Keratinocyte (primary cell): ENCODE measurements at regions not wholly inside any gene's neighbourhood (a gene's known extent, or its start where the extent isn't known, plus 50 kb on each side); places are given as distances from the start of the nearest gene placed in this dataset.

Experiments
- DNase-seq: peaks from one replicate; pipeline ENCODE4 v3.0.0-alpha.2; 2011; ENCODE audit warnings: low read depth, missing footprints, low spot score
- FAIRE-seq: peaks from 2 replicates; lab custom pipeline; 2011; peaks lifted over from hg19 to GRCh38; lab: Jason Lieb, UNC
- H2AFZ ChIP-seq: 2 replicates; pipeline ENCODE4 v1.6.0; 2012; ENCODE audit warnings: low read length, control low read depth, inconsistent platforms; ENCODE audit not compliant: control insufficient read depth
- H3K27ac ChIP-seq: 2 replicates; pipeline ENCODE4 v1.5.1; 2011; ENCODE audit warnings: low read length; ENCODE audit not compliant: control insufficient read depth, insufficient read depth
- H3K27me3 ChIP-seq: 3 replicates; pipeline ENCODE4 v1.6.0; 2011; ENCODE audit warnings: low read length; ENCODE audit not compliant: control insufficient read depth, insufficient read depth; ENCODE audit errors: extremely low read depth
- H3K36me3 ChIP-seq, 2 experiments: 2 replicates in 1 of 2; 3 replicates in 1 of 2; pipeline ENCODE4 v1.5.1; 2011; ENCODE audit warnings: low read length in 2 of 2, mild to moderate bottlenecking in 1 of 2; ENCODE audit not compliant: control insufficient read depth in 2 of 2, insufficient read depth in 2 of 2; ENCODE audit errors: extremely low read depth in 1 of 2
- H3K4me1 ChIP-seq: 3 replicates; pipeline ENCODE4 v1.5.1; 2011; ENCODE audit warnings: low read length; ENCODE audit not compliant: control insufficient read depth, insufficient read depth; ENCODE audit errors: extremely low read depth
- H3K4me2 ChIP-seq: 3 replicates; pipeline ENCODE4 v1.6.0; 2011; ENCODE audit warnings: low read depth, low read length; ENCODE audit not compliant: control insufficient read depth, insufficient read depth; ENCODE audit errors: extremely low read depth
- H3K4me3 ChIP-seq, 3 experiments: fragments of 200-600 bp in 1 of 3; sonication (generic) in 1 of 3; 2 replicates in 2 of 3; 3 replicates in 1 of 3; pipeline ENCODE4 v1.5.1; 2011 to 2016; ENCODE audit warnings: low read length in 3 of 3, mild to moderate bottlenecking in 3 of 3, control low read depth in 2 of 3, inconsistent platforms in 1 of 3, low read depth in 1 of 3, mixed read lengths in 1 of 3, mixed run types in 1 of 3, moderate library complexity in 1 of 3; ENCODE audit not compliant: control insufficient read depth in 2 of 3, insufficient read depth in 2 of 3; ENCODE audit errors: extremely low read depth in 1 of 3
- H3K79me2 ChIP-seq: 2 replicates; pipeline ENCODE4 v1.6.0; 2012; ENCODE audit warnings: low read length; ENCODE audit not compliant: control insufficient read depth, insufficient read depth
- H3K9ac ChIP-seq: 3 replicates; pipeline ENCODE4 v1.6.0; 2011; ENCODE audit warnings: low read length; ENCODE audit not compliant: control insufficient read depth, insufficient read depth; ENCODE audit errors: extremely low read depth
- H3K9me1 ChIP-seq: 3 replicates; pipeline ENCODE4 v1.6.0; 2011; ENCODE audit warnings: low read length; ENCODE audit not compliant: control insufficient read depth, insufficient read depth; ENCODE audit errors: extremely low read depth
- H3K9me3 ChIP-seq: 2 replicates; pipeline ENCODE4 v1.5.1; 2012; ENCODE audit warnings: low read depth, low read length; ENCODE audit not compliant: control insufficient read depth
- H4K20me1 ChIP-seq: 3 replicates; pipeline ENCODE4 v1.6.0; 2011; ENCODE audit warnings: low read length; ENCODE audit not compliant: control insufficient read depth, insufficient read depth; ENCODE audit errors: extremely low read depth
- EZH2 ChIP-seq: IDR thresholded peaks from one replicate; pipeline ENCODE4 v1.6.1; 2012; ENCODE audit warnings: inconsistent platforms, mild to moderate bottlenecking, low read length, moderate library complexity
- dilution Hi-C: fragments of 300-500 bp; cut with MboI; formaldehyde crosslinking; loops from one replicate; pipeline ENCODE4 v1.7.0; 2020; ENCODE audit warnings: low sequenced_read_pairs; ENCODE audit not compliant: extremely low pct_ligation_motif_present
- TF ChIP-seq, protein P1 (sequence below), 3 experiments: IDR thresholded peaks in 1 of 3; conservative IDR thresholded peaks in 1 of 3; optimal IDR thresholded peaks in 1 of 3; 2 replicates in 2 of 3; 3 replicates in 1 of 3; pipeline versions ENCODE3 to v1.5.1; 2011; ENCODE audit warnings: low read length in 3 of 3, mild to moderate bottlenecking in 3 of 3, moderate library complexity in 2 of 3, control low read depth in 1 of 3, inconsistent platforms in 1 of 3; ENCODE audit not compliant: insufficient read depth in 2 of 3; ENCODE audit errors: extremely low read depth in 1 of 3

DNA sequence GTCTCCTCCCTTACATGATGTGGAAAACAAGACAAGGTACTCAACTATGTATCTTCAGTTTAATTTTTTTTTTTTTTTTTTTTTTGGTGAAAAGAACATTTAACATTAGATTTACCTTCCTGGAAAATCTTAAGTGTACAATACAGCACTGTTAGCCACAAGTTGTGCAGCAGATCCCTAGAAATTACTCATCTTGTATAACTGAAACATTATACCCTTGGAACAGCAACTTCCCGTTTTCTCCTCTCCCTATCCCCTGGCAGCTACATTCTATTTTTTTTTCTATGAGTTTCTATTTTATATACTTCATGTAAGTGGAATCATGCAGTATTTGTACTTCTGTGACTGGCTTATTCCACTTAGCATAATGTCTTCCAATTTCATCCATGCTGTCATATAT, 421.9 kb upstream of the FTMT start:
- H3K79me2 ChIP-seq = no peaks in the 10 kb centered on the region
- no peaks in the 10 kb centered on the region for H4K20me1 ChIP-seq
- H3K27ac ChIP-seq = no peak overlapping the region
- TF ChIP-seq EZH2 = no peak
- TF ChIP-seq, protein P1, sequence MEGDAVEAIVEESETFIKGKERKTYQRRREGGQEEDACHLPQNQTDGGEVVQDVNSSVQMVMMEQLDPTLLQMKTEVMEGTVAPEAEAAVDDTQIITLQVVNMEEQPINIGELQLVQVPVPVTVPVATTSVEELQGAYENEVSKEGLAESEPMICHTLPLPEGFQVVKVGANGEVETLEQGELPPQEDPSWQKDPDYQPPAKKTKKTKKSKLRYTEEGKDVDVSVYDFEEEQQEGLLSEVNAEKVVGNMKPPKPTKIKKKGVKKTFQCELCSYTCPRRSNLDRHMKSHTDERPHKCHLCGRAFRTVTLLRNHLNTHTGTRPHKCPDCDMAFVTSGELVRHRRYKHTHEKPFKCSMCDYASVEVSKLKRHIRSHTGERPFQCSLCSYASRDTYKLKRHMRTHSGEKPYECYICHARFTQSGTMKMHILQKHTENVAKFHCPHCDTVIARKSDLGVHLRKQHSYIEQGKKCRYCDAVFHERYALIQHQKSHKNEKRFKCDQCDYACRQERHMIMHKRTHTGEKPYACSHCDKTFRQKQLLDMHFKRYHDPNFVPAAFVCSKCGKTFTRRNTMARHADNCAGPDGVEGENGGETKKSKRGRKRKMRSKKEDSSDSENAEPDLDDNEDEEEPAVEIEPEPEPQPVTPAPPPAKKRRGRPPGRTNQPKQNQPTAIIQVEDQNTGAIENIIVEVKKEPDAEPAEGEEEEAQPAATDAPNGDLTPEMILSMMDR (optimal IDR thresholded peaks at IDR 0.05 in 1 of 3, IDR thresholded peaks at IDR 0.05 in 1 of 3, conservative IDR thresholded peaks at IDR 0.05 in 1 of 3; ENCODE audit: extremely low read depth in 1 of 3, insufficient read depth in 2 of 3, low read length in 3 of 3) = no peak
- no peak overlapping the region for H3K4me2 ChIP-seq
- FAIRE-seq = no peak
- H3K4me1 ChIP-seq = no peaks in the 10 kb centered on the region
- dilution Hi-C loops = no loop called here
- no peaks in the 10 kb centered on the region for H3K27me3 ChIP-seq
- H3K4me3 ChIP-seq = no peak overlapping the region
- no peaks in the 10 kb centered on the region for H3K9me1 ChIP-seq
- no peaks in the 10 kb centered on the region for H3K36me3 ChIP-seq
- H3K9ac ChIP-seq = no peak overlapping the region
- no peak for DNase-seq
- no peak overlapping the region for H2AFZ ChIP-seq
- H3K9me3 ChIP-seq = no peaks in the 10 kb centered on the region

DNA sequence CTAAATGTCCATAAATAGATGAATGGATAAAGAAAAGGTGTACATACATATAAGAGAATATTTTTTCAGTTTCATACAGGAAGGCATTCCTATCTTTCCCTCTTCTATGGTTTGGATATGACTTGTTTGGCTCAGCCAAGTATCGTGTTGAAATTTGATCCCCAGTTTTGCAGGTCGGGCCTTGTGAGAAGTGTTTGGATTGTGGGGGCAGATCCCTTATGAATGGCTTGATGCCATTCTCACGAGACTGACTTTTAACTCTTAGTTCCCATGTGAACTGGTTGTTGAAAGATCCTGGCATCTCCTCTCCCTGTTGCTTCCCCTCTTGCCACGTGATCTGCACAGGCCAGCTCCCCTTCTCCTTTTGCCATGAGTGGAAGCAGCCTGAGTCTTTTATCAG, 421.1 kb upstream of the FTMT start:
- Histone ChIP-seq H3K27me3 (no peaks in the 10 kb centered on the region), H3K27ac (no peak overlapping the region), H3K36me3 (no peaks in the 10 kb centered on the region), H3K4me2 (no peak overlapping the region), H3K4me1 (no peaks in the 10 kb centered on the region), H2AFZ (no peak overlapping the region), H3K9ac (no peak overlapping the region), H3K4me3 (no peak overlapping the region), H4K20me1 (no peaks in the 10 kb centered on the region), H3K9me3 (no peaks in the 10 kb centered on the region), H3K79me2 (no peaks in the 10 kb centered on the region), H3K9me1 (no peaks in the 10 kb centered on the region)
- DNase-seq = no peak
- dilution Hi-C loops = no loop called here
- no peak for FAIRE-seq
- no peak for TF ChIP-seq EZH2
- TF ChIP-seq, protein P1 (optimal IDR thresholded peaks at IDR 0.05 in 1 of 3, IDR thresholded peaks at IDR 0.05 in 1 of 3, conservative IDR thresholded peaks at IDR 0.05 in 1 of 3; ENCODE audit: extremely low read depth in 1 of 3, insufficient read depth in 2 of 3, low read length in 3 of 3) = no peak
